WI38 (cell line): ENCODE measurements at regions not wholly inside any gene's neighbourhood (a gene's known extent, or its start where the extent isn't known, plus 50 kb on each side); places are given as distances from the start of the nearest gene placed in this dataset.

Experiments used
- H3K4me3 ChIP-seq: 2 replicates; pipeline ENCODE4 v1.5.1; 2011; ENCODE audit warnings: low read depth, mild to moderate bottlenecking, control low read depth, low read length
- CTCF ChIP-seq: IDR thresholded peaks from 2 replicates; pipeline ENCODE4 v1.5.1; 2012; ENCODE audit warnings: low read depth, mild to moderate bottlenecking, control low read depth, low read length

- no peak overlapping the region for H3K4me3 ChIP-seq
- TF ChIP-seq CTCF, result no peak
Measured at GRCh38 chr12:13369474-13370056, 173.0 kb downstream of the EMP1 start.

- TF ChIP-seq CTCF, result no peak
- no peak overlapping the region for H3K4me3 ChIP-seq
Measured at GRCh38 chr12:13368971-13369370, 172.4 kb downstream of the EMP1 start.

- no peak overlapping the region for H3K4me3 ChIP-seq
Measured at GRCh38 chr12:13368431-13368830, 171.9 kb downstream of the EMP1 start.

GRCh38 chr12:13367973-13368372 lies 171.4 kb downstream of the EMP1 start:
- no peak for TF ChIP-seq CTCF
- no peak overlapping the region for H3K4me3 ChIP-seq

More at GRCh38 chr12:13368431-13368830, 171.9 kb downstream of the EMP1 start:
- TF ChIP-seq CTCF, result no peak

- H3K4me3 ChIP-seq, result no peak overlapping the region
Measured at GRCh38 chr12:13365748-13366366, 169.3 kb downstream of the EMP1 start.

GRCh38 chr12:13362260-13362841 lies 165.8 kb downstream of the EMP1 start:
- H3K4me3 ChIP-seq, result no peak overlapping the region
- peak; percentile 91 for TF ChIP-seq CTCF

More at GRCh38 chr12:13365748-13366366, 169.3 kb downstream of the EMP1 start:
- TF ChIP-seq CTCF, result no peak

- H3K4me3 ChIP-seq, result no peak overlapping the region
- no peak for TF ChIP-seq CTCF
Measured at GRCh38 chr12:13359636-13360035, 163.1 kb downstream of the EMP1 start.
